Loucy (cell line): ENCODE measurements at regions not wholly inside any gene's neighbourhood (a gene's known extent, or its start where the extent isn't known, plus 50 kb on each side); places are given as distances from the start of the nearest gene placed in this dataset.

Source experiments
- H2AFZ ChIP-seq: fragments of 200-600 bp; sonication (generic); 2 replicates; pipeline ENCODE4 v1.6.0; 2016; ENCODE audit warnings: antibody characterized with exemption, mild to moderate bottlenecking, low read length, moderate library complexity
- H3F3A ChIP-seq: fragments of 200-600 bp; 2 replicates; pipeline ENCODE4 v1.6.0; 2016; ENCODE audit warnings: antibody characterized with exemption, low read depth, mild to moderate bottlenecking
- H3K27me3 ChIP-seq: fragments of 200-600 bp; sonication (generic); 2 replicates; pipeline ENCODE4 v1.6.1; 2014; ENCODE audit warnings: low read length, mild to moderate bottlenecking; ENCODE audit not compliant: insufficient read depth, poor library complexity, severe bottlenecking
- H3K36me3 ChIP-seq: fragments of 200-600 bp; sonication (generic); 2 replicates; pipeline ENCODE4 v1.6.1; 2016; ENCODE audit warnings: low read length; ENCODE audit not compliant: insufficient read depth
- H3K4me1 ChIP-seq: fragments of 200-600 bp; sonication (generic); 2 replicates; pipeline ENCODE4 v1.5.1; 2014; ENCODE audit warnings: low read length, mild to moderate bottlenecking; ENCODE audit not compliant: insufficient read depth, poor library complexity, severe bottlenecking
- H3K4me2 ChIP-seq: fragments of 200-600 bp; sonication (generic); 2 replicates; pipeline ENCODE4 v1.6.0; 2014; ENCODE audit warnings: antibody characterized with exemption, low read length, low read depth, mild to moderate bottlenecking; ENCODE audit not compliant: poor library complexity, severe bottlenecking
- H3K4me3 ChIP-seq: fragments of 200-600 bp; sonication (generic); 2 replicates; pipeline ENCODE4 v1.5.1; 2014; ENCODE audit warnings: low read length, mild to moderate bottlenecking, mixed read lengths; ENCODE audit not compliant: poor library complexity, severe bottlenecking
- H3K79me2 ChIP-seq: fragments of 200-600 bp; sonication (generic); 2 replicates; pipeline ENCODE4 v1.6.1; 2014; ENCODE audit warnings: low read length; ENCODE audit not compliant: insufficient read depth
- H3K9ac ChIP-seq: fragments of 200-600 bp; sonication (generic); 2 replicates; pipeline ENCODE4 v1.6.0; 2014; ENCODE audit warnings: mild to moderate bottlenecking, low read depth, low read length, moderate library complexity; ENCODE audit not compliant: poor library complexity, severe bottlenecking
- H3K9me2 ChIP-seq: fragments of 200-600 bp; sonication (generic); replicated peaks from 2 replicates; pipeline ENCODE4 v1.6.1; 2016; ENCODE audit warnings: low read depth, low read length, mixed read lengths
- H3K9me3 ChIP-seq: fragments of 200-600 bp; sonication (generic); 2 replicates; pipeline ENCODE4 v1.6.1; 2014; ENCODE audit warnings: mild to moderate bottlenecking, antibody characterized with exemption, low read length, low read depth; ENCODE audit not compliant: insufficient read depth
- H4K20me1 ChIP-seq: fragments of 200-600 bp; sonication (generic); 2 replicates; pipeline ENCODE4 v1.6.0; 2014; ENCODE audit warnings: antibody characterized with exemption, low read length, mild to moderate bottlenecking; ENCODE audit not compliant: insufficient read depth, poor library complexity, severe bottlenecking
- EZH2phosphoT487 ChIP-seq: fragments of 200-600 bp; IDR thresholded peaks from 2 replicates; pipeline ENCODE4 v1.6.1; 2018; ENCODE audit warnings: antibody characterized with exemption, mild to moderate bottlenecking, moderate library complexity, borderline replicate concordance
- TF ChIP-seq, protein P1 (sequence below): fragments of 200-600 bp; sonication (generic); conservative IDR thresholded peaks from 2 replicates; pipeline ENCODE4 v1.5.1; 2014; ENCODE audit warnings: mild to moderate bottlenecking, antibody characterized with exemption, low read length

- Histone ChIP-seq H3K27me3 (no peaks in the 10 kb centered on the region), H3K36me3 (no peaks in the 10 kb centered on the region), H3F3A (no peaks in the 10 kb centered on the region), H3K4me3 (no peak overlapping the region), H3K9me3 (no peaks in the 10 kb centered on the region), H3K4me2 (no peak overlapping the region), H3K4me1 (no peaks in the 10 kb centered on the region), H4K20me1 (no peaks in the 10 kb centered on the region), H3K9ac (no peak overlapping the region), H3K79me2 (no peaks in the 10 kb centered on the region), H3K9me2 (no peaks in the 10 kb centered on the region), H2AFZ (no peak overlapping the region)
- no peak for TF ChIP-seq EZH2phosphoT487
- TF ChIP-seq, protein P1, sequence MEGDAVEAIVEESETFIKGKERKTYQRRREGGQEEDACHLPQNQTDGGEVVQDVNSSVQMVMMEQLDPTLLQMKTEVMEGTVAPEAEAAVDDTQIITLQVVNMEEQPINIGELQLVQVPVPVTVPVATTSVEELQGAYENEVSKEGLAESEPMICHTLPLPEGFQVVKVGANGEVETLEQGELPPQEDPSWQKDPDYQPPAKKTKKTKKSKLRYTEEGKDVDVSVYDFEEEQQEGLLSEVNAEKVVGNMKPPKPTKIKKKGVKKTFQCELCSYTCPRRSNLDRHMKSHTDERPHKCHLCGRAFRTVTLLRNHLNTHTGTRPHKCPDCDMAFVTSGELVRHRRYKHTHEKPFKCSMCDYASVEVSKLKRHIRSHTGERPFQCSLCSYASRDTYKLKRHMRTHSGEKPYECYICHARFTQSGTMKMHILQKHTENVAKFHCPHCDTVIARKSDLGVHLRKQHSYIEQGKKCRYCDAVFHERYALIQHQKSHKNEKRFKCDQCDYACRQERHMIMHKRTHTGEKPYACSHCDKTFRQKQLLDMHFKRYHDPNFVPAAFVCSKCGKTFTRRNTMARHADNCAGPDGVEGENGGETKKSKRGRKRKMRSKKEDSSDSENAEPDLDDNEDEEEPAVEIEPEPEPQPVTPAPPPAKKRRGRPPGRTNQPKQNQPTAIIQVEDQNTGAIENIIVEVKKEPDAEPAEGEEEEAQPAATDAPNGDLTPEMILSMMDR, result no peak
These were observed 113.7 kb upstream of the EPB41L4A start for GRCh38 chr5:112532654-112533360.

- no peak overlapping the region for H3K9ac ChIP-seq
- H3F3A ChIP-seq, result no peaks in the 10 kb centered on the region
- H3K4me2 ChIP-seq, result no peak overlapping the region
- TF ChIP-seq, protein P1, result no peak
- TF ChIP-seq EZH2phosphoT487, result no peak
- no peaks in the 10 kb centered on the region for H3K4me1 ChIP-seq
- H3K9me3 ChIP-seq, result no peaks in the 10 kb centered on the region
- H4K20me1 ChIP-seq, result no peaks in the 10 kb centered on the region
- H3K79me2 ChIP-seq, result no peaks in the 10 kb centered on the region
- H3K4me3 ChIP-seq, result no peak overlapping the region
- H3K27me3 ChIP-seq, result no peaks in the 10 kb centered on the region
- H3K9me2 ChIP-seq, result no peaks in the 10 kb centered on the region
- no peaks in the 10 kb centered on the region for H3K36me3 ChIP-seq
- H2AFZ ChIP-seq, result no peak overlapping the region
These were observed 114.3 kb upstream of the EPB41L4A start for GRCh38 chr5:112533362-112533761.

DNA sequence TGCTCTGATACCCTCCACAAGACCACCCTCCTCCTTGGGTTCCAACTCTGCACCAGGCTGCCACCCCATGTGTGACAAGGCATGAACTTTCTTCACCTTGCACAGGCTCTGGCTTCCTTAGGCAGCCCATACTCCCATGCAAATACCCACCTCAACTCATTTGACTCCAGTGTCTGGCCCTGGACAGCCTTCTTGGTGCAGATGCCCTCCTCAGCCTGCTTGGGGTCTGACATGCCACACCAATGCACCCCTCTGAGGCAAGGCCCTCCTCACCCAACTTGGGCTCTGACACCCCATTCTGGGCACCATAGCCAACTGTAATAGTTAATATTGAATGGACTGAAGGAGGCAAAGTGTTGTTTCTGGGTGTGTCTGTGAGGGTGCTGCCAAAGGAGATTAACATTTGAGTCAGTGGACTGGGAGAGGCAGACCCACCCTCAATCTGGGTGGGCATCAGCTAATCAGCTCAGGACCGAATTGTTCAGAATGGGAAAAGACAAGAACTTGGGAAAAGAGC is 115.0 kb upstream of the EPB41L4A start:
- Histone ChIP-seq H3K27me3 (no peaks in the 10 kb centered on the region), H3K9ac (no peak overlapping the region), H2AFZ (no peak overlapping the region), H3K4me1 (no peaks in the 10 kb centered on the region), H3K36me3 (no peaks in the 10 kb centered on the region), H3K4me2 (no peak overlapping the region), H3F3A (no peaks in the 10 kb centered on the region), H3K79me2 (no peaks in the 10 kb centered on the region), H3K4me3 (no peak overlapping the region), H4K20me1 (no peaks in the 10 kb centered on the region), H3K9me2 (no peaks in the 10 kb centered on the region), H3K9me3 (no peaks in the 10 kb centered on the region)
- TF ChIP-seq, protein P1, result no peak
- TF ChIP-seq EZH2phosphoT487, result no peak
